ENCODE measurements at regions not wholly inside any gene's neighbourhood (a gene's known extent, or its start where the extent isn't known, plus 50 kb on each side); places are given as distances from the start of the nearest gene placed in this dataset.
A peak's percentile ranks its signal among the peaks of the same experiment; 100 is the strongest.

- no peak for DNase-seq
Observed at GRCh38 chr15:46110755-46111154, 475.9 kb downstream of the SQOR start.

GRCh38 chr15:46111730-46112129 lies 476.9 kb downstream of the SQOR start:
- DNase-seq, result no peak

- DNase-seq, result no peak
Observed at GRCh38 chr15:46117071-46117470, 482.2 kb downstream of the SQOR start.

GRCh38 chr15:46120713-46121112 lies 485.9 kb downstream of the SQOR start:
- DNase-seq, result no peak

GRCh38 chr15:46121441-46121840 lies 486.6 kb downstream of the SQOR start:
- no peak for DNase-seq

- DNase-seq, result peak in 1 of 3 donors; percentile 15
Observed at GRCh38 chr15:46126581-46126980, 491.8 kb downstream of the SQOR start.

GRCh38 chr15:46127361-46127874 lies 492.6 kb downstream of the SQOR start:
- peak in 1 of 3 donors; percentile 62 for DNase-seq

- DNase-seq, result peak in 1 of 3 donors; percentile 8
Observed at GRCh38 chr15:46129145-46129544, 494.3 kb downstream of the SQOR start.

- no peak for DNase-seq
Observed at GRCh38 chr15:46131876-46132275, 497.0 kb downstream of the SQOR start.

- DNase-seq, result no peak
Observed at GRCh38 chr15:46137443-46137842, 502.6 kb downstream of the SQOR start.

- DNase-seq, result no peak
Observed at GRCh38 chr15:46146002-46146401, 511.2 kb downstream of the SQOR start.

GRCh38 chr15:46146915-46147314 lies 512.1 kb downstream of the SQOR start:
- no peak for DNase-seq

GRCh38 chr15:46151786-46152185 lies 517.0 kb downstream of the SQOR start:
- no peak for DNase-seq

- no peak for DNase-seq
Observed at GRCh38 chr15:46166750-46167149, 531.9 kb downstream of the SQOR start.

- DNase-seq, result no peak
Observed at GRCh38 chr15:46170326-46170725, 535.5 kb downstream of the SQOR start.

GRCh38 chr15:46174122-46174521 lies 539.3 kb downstream of the SQOR start:
- DNase-seq, result no peak

GRCh38 chr15:46177219-46177618 lies 542.4 kb downstream of the SQOR start:
- DNase-seq, result no peak

- DNase-seq, result no peak
Observed at GRCh38 chr15:46178138-46178537, 543.3 kb downstream of the SQOR start.

- peak; percentile 37 to 57 (median 51) for DNase-seq
Observed at GRCh38 chr15:46207341-46207740, 572.5 kb downstream of the SQOR start.

- DNase-seq, result no peak
Observed at GRCh38 chr15:46213551-46213950, 578.7 kb downstream of the SQOR start.

- DNase-seq, result peak in 2 of 3 donors; percentile 7 to 22
Observed at GRCh38 chr15:46222826-46223225, 588.0 kb downstream of the SQOR start.

- DNase-seq, result no peak
Observed at GRCh38 chr15:46229263-46229662, 594.4 kb downstream of the SQOR start.

GRCh38 chr15:46231786-46232185 lies 597.0 kb downstream of the SQOR start:
- no peak for DNase-seq

- DNase-seq, result no peak
Observed at GRCh38 chr15:46232471-46232870, 597.6 kb downstream of the SQOR start.

GRCh38 chr15:46242935-46243334 lies 608.1 kb downstream of the SQOR start:
- no peak for DNase-seq
